Kidney (tissue), 13 donors: ENCODE measurements at regions not wholly inside any gene's neighbourhood (a gene's known extent, or its start where the extent isn't known, plus 50 kb on each side); places are given as distances from the start of the nearest gene placed in this dataset.
"Not testable (repeated sequence)": the region's sequence is repeated elsewhere in the genome, so short reads cannot be mapped to it uniquely, and the experiment has no call there.

Experiments
- DNase-seq, 5 donors: peaks; one replicate each; pipeline ENCODE4 v3.0.0-alpha.2; 2013 to 2020
- FAIRE-seq: peaks from 2 replicates; lab custom pipeline; 2012; peaks lifted over from hg19 to GRCh38; lab: Jason Lieb, UNC
- H3K27ac ChIP-seq, 2 donors: one replicate each; pipeline ENCODE4 v1.7.0; 2013; ENCODE audit warnings: low read depth in 2 of 2, low read length in 2 of 2, inconsistent platforms in 1 of 2
- H3K27me3 ChIP-seq: one replicate; pipeline ENCODE4 v1.7.1; 2013; ENCODE audit warnings: low read length, inconsistent platforms; ENCODE audit not compliant: control insufficient read depth, insufficient read depth
- H3K36me3 ChIP-seq, 3 donors: one replicate each; pipeline versions ENCODE4 v1.7.0 to v1.7.1; 2013; ENCODE audit warnings: low read length in 3 of 3, control low read depth in 1 of 3, inconsistent platforms in 1 of 3; ENCODE audit not compliant: insufficient read depth in 3 of 3, control insufficient read depth in 2 of 3
- H3K4me1 ChIP-seq, 3 donors: one replicate each; pipeline versions ENCODE4 v1.7.0 to v1.7.1; 2013; ENCODE audit warnings: low read length in 3 of 3, inconsistent platforms in 1 of 3, low read depth in 1 of 3; ENCODE audit not compliant: control insufficient read depth in 2 of 3, insufficient read depth in 2 of 3
- H3K4me3 ChIP-seq, 3 donors: one replicate each; pipeline versions ENCODE4 v1.7.0 to v1.8.1; 2013; ENCODE audit warnings: low read length in 3 of 3, control low read depth in 1 of 3, inconsistent platforms in 1 of 3
- H3K9ac ChIP-seq, 3 donors: one replicate each; pipeline versions ENCODE4 v1.7.0 to v1.7.1; 2013; ENCODE audit warnings: low read length in 3 of 3, control low read depth in 1 of 3, inconsistent platforms in 1 of 3
- H3K9me3 ChIP-seq, 3 donors: one replicate each; pipeline versions ENCODE4 v1.7.0 to v1.7.1; 2013; ENCODE audit warnings: low read length in 3 of 3, control low read depth in 1 of 3, inconsistent platforms in 1 of 3; ENCODE audit not compliant: control insufficient read depth in 2 of 3, insufficient read depth in 1 of 3
- intact Hi-C: fragments of 100-400 bp; cut with DNase I; formaldehyde crosslinking; loops from one replicate; pipeline ENCODE4 v1.11.1; 2022
- TF ChIP-seq, protein P1 (sequence below): IDR thresholded peaks from 3 replicates; pipeline ENCODE4 v1.5.1; 2012; ENCODE audit warnings: mild to moderate bottlenecking, moderate library complexity, borderline replicate concordance; ENCODE audit not compliant: insufficient read depth; ENCODE audit errors: extremely low read depth
- donor health status: control.
- donor health status: control.
- donor health status: control.
- donor health status: control.
- donor health status: control.
- donor health status: DM: yes; HTN: yes; CAD: no.
- donor health status: Normal renal cell carcinoma (clear cell type).

DNA sequence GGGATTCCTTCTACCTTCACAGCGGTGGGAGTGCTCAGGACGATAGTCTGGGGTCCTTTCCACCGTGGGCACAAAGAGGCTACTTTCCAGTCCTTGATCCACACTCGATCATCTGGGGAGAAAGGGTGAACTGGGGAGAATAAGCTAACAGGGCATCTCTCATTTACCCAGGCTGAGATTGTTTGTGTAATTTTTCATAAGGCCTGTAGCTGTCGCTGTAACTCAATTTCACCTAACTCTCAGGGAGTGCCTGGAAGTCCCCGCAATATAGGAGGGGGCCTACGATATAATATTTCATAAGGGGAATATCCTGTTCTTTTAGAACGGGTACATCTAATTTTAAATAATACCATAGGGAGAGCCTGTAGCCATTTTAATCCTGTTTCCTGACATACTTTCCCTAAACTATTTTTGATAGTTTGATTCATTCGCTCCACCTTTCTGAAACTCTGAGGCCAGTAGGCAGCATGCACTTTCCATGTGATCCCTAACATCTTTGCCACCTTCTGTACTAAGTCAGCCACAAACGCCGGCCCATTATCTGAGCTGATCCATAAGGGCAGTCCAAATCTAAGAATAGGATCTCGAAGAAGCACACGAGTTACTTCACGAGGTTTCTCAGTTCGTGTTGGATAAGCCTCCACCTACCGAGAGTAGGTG, 127.2 kb upstream of the CCZ1B start:
- FAIRE-seq, H3K4me3 ChIP-seq, intact Hi-C loops: not testable (repeated sequence)

GRCh38 chr7:6953798-6954181, 127.7 kb upstream of the CCZ1B start:
- H3K27ac ChIP-seq, H3K4me3 ChIP-seq, H3K36me3 ChIP-seq, intact Hi-C loops, H3K9ac ChIP-seq, FAIRE-seq, H3K27me3 ChIP-seq, H3K9me3 ChIP-seq, H3K4me1 ChIP-seq: not testable (repeated sequence)
- DNase-seq, result peak in 2 of 5 donors; percentile 17 to 46

More for the DNA sequence above, 127.2 kb upstream of the CCZ1B start:
- not testable (repeated sequence) for H3K27me3 ChIP-seq, H3K4me1 ChIP-seq, H3K27ac ChIP-seq, H3K9ac ChIP-seq, H3K9me3 ChIP-seq, H3K36me3 ChIP-seq, DNase-seq
- TF ChIP-seq, protein P1, sequence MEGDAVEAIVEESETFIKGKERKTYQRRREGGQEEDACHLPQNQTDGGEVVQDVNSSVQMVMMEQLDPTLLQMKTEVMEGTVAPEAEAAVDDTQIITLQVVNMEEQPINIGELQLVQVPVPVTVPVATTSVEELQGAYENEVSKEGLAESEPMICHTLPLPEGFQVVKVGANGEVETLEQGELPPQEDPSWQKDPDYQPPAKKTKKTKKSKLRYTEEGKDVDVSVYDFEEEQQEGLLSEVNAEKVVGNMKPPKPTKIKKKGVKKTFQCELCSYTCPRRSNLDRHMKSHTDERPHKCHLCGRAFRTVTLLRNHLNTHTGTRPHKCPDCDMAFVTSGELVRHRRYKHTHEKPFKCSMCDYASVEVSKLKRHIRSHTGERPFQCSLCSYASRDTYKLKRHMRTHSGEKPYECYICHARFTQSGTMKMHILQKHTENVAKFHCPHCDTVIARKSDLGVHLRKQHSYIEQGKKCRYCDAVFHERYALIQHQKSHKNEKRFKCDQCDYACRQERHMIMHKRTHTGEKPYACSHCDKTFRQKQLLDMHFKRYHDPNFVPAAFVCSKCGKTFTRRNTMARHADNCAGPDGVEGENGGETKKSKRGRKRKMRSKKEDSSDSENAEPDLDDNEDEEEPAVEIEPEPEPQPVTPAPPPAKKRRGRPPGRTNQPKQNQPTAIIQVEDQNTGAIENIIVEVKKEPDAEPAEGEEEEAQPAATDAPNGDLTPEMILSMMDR, result peak; percentile 33

DNA sequence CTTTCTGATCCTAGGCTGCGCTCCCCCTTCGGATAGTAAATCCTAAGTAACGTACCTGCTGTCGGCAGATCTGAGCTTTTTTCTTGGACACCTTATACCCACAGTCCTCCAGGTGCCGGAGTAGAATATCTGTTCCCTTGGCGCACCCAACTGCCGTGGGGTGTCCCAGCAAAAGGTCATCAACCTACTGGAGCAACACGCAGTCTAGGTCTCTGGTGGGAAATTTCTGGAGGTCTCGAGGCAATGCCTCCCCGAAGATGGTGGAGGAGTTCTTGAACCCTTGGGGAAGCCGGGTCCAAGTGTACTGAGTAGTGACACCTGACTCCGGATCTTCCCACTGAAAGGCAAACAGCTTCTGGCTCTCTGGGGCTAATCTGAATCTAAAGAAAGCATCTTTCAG, 129.3 kb upstream of the CCZ1B start:
- intact Hi-C loops, H3K36me3 ChIP-seq, DNase-seq, H3K27me3 ChIP-seq, H3K27ac ChIP-seq, H3K4me3 ChIP-seq, H3K9me3 ChIP-seq, FAIRE-seq, H3K9ac ChIP-seq, H3K4me1 ChIP-seq: not testable (repeated sequence)

DNA sequence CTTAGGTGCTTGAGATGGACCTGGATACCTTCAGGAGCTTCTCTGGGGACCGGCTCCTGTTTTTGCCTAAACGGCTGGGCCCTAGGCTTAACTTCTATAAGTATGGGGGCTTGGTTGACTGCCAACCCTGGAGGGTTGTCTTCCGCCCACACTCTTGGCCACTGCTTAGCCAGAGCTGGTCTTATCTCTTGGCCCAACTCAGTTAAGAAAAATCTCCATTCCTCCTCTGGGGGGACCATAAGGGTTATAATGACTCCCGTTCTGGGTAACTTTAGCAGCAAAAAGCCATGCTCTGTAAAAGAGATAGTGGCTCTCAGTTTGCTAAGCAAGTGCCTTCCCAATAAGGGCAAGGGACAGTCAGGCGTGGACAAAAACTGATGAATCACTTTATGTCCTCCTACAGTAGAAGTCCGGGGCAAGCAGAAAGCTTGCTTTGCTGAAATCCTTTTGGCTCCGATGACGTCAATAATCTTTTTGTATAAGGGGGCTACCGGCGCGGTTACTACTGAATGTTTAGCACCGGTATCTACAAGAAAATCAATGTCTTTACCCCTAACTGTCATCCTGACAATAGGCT, 130.0 kb upstream of the CCZ1B start:
- peak in 1 of 5 donors; percentile 3 for DNase-seq
- intact Hi-C loops, H3K27ac ChIP-seq, H3K27me3 ChIP-seq, H3K36me3 ChIP-seq, H3K9me3 ChIP-seq, H3K4me3 ChIP-seq, H3K9ac ChIP-seq, H3K4me1 ChIP-seq, FAIRE-seq: not testable (repeated sequence)

GRCh38 chr7:6958371-6958770, 132.3 kb upstream of the CCZ1B start:
- H3K4me3 ChIP-seq, H3K9me3 ChIP-seq, intact Hi-C loops, H3K36me3 ChIP-seq, H3K4me1 ChIP-seq, H3K27ac ChIP-seq, FAIRE-seq, H3K27me3 ChIP-seq, H3K9ac ChIP-seq, DNase-seq: not testable (repeated sequence)

GRCh38 chr7:6959942-6960341, 133.9 kb upstream of the CCZ1B start:
- H3K4me1 ChIP-seq, DNase-seq, H3K36me3 ChIP-seq, H3K9ac ChIP-seq, H3K9me3 ChIP-seq, H3K27ac ChIP-seq, FAIRE-seq, intact Hi-C loops, H3K27me3 ChIP-seq, H3K4me3 ChIP-seq: not testable (repeated sequence)

DNA sequence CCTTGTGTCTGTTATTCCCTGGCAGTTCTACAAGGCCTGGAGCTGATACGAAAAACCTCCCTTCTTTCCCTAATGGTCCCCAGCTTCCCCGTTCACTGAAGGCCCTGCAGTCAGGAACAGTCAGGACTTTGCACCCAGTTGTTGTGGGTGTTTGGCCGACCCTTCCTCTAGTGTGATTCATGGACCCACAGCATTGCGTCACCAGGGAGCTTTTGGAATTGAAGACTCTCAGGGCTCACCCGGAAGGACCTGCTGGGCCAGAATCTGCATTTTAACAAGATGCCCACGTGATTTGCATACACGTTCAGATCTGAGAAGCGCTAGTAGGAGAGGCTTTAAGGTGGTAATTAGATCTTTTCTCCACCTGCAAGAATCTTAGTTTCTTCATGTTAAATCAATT, 136.8 kb upstream of the CCZ1B start:
- FAIRE-seq, H3K9ac ChIP-seq, H3K4me3 ChIP-seq, DNase-seq, H3K27me3 ChIP-seq, H3K9me3 ChIP-seq, intact Hi-C loops, H3K27ac ChIP-seq, H3K4me1 ChIP-seq, H3K36me3 ChIP-seq: not testable (repeated sequence)
